GM23248 (cell line): ENCODE measurements at regions not wholly inside any gene's neighbourhood (a gene's known extent, or its start where the extent isn't known, plus 50 kb on each side); places are given as distances from the start of the nearest gene placed in this dataset.

Source experiments
- EZH2 ChIP-seq: fragments of 200-600 bp; sonication (generic); IDR thresholded peaks from 2 replicates; pipeline ENCODE4 v1.6.1; 2018; ENCODE audit warnings: antibody characterized with exemption, mild to moderate bottlenecking; ENCODE audit not compliant: insufficient read depth, poor library complexity, severe bottlenecking
- EZH2phosphoT487 ChIP-seq: fragments of 200-600 bp; sonication (generic); IDR thresholded peaks from 2 replicates; pipeline ENCODE4 v1.6.1; 2018; ENCODE audit warnings: antibody characterized with exemption, moderate library complexity, mild to moderate bottlenecking, low read depth; ENCODE audit not compliant: insufficient read depth

DNA sequence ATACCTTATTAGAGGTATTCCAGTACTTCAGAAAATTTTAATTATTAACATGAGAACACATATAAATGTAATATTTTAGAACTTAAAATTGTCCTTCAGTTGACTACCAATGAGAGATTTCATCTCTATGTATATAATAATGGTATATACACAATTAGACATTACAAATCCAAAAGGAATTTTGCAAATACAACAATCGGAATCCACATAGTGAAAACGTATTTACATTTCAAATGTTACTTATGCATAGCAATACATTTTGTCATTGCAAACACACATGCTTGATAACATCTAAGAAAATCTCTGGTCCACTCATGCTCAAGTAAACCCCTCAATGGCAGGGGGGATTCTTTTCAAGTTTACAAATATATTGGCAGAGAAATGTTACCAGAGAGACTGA is 2345.2 kb downstream of the PCDH9 start:
- TF ChIP-seq EZH2 (no peak), EZH2phosphoT487 (no peak)
